ENCODE measurements at regions not wholly inside any gene's neighbourhood (a gene's known extent, or its start where the extent isn't known, plus 50 kb on each side); places are given as distances from the start of the nearest gene placed in this dataset.
A peak's percentile ranks its signal among the peaks of the same experiment; 100 is the strongest.

DNA sequence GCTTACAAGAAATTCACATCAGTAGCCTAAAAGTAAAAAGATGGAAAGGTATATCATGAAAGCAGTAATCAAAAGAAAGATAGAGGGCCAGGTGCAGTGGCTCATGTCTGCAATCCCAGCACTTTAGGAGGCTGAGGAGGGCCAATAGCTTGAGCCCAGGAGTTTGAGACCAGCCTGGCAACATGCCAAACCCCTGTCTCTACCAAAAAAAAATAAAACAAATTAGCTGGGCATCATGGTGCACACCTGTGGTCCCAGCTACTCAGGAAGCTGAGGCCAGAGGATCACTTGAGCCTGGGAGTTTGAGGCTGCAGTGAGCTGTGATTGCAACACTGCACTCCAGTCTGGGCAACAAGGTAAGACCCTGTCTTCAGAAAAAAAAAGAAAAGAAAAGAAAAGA lies 55.5 kb downstream of the GSPT2 start:
- DNase-seq (ENCODE audit: extremely low read depth, low read depth) = no peak
- TF ChIP-seq, protein P1, sequence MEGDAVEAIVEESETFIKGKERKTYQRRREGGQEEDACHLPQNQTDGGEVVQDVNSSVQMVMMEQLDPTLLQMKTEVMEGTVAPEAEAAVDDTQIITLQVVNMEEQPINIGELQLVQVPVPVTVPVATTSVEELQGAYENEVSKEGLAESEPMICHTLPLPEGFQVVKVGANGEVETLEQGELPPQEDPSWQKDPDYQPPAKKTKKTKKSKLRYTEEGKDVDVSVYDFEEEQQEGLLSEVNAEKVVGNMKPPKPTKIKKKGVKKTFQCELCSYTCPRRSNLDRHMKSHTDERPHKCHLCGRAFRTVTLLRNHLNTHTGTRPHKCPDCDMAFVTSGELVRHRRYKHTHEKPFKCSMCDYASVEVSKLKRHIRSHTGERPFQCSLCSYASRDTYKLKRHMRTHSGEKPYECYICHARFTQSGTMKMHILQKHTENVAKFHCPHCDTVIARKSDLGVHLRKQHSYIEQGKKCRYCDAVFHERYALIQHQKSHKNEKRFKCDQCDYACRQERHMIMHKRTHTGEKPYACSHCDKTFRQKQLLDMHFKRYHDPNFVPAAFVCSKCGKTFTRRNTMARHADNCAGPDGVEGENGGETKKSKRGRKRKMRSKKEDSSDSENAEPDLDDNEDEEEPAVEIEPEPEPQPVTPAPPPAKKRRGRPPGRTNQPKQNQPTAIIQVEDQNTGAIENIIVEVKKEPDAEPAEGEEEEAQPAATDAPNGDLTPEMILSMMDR (IDR thresholded peaks at IDR 0.05; ENCODE audit: low read depth, low read length) = no peak

DNA sequence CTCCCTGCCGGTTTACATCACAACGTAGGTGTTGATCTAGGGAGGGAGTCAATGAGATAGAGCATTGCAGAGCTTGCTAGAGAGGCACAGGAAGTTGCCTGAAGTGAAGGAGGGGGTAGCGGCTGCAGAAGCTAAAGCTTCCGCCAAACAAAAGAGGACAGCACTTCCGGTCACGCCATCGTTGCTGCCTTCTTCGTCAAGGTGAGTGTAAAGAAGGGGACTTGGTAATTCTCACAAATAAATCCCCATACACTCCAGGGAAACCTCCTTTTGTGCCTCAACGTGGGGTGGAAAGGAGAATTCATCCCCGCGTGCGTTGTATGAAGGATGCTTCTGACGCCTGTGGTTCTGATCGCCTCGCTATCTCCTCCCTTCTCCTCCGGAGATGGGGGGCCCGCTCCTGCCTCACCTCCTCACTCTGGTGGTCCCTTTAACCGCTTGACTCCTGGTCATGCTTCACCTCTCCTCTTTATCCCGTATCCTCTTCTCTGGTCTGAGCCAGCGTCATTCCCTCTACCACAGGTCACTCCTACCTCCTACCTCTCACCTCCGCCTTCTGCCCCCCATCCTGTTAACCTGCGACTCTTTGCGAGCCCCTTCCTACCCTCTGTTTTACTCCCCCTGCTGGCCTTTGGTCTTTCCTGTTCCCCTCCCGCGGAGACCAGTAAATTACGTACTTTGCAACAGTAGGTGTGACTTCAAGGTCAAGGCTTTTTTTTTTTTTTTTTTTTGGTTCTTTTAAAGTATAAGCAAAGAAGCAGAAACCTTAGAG lies 59.9 kb downstream of the GSPT2 start:
- TF ChIP-seq, protein P1 (IDR thresholded peaks at IDR 0.05; ENCODE audit: low read depth, low read length) = no peak; the same call in none of the 2 replicates
- DNase-seq (ENCODE audit: extremely low read depth, low read depth) = peak; percentile 8

DNA sequence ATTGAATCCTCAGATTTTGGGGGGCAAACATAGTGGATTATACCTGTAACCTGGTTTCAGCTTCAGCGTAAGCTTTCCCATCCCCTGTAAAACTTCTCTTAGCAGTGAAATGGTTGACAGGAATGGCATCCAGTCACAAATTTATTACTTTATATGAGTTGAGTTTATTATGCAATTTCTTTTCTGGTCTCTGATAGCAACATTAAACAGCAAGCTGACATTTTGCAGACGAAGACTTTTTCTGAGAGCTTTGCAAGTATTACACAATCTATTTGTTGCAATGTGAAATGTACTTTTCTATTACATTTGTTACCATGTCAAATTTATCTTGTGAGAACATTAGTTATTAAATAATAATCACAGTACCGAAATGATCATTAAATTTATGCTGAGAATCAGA lies 60.6 kb downstream of the GSPT2 start:
- TF ChIP-seq, protein P1 (IDR thresholded peaks at IDR 0.05; ENCODE audit: low read depth, low read length) = no peak
- no peak for DNase-seq (ENCODE audit: extremely low read depth, low read depth)

DNA sequence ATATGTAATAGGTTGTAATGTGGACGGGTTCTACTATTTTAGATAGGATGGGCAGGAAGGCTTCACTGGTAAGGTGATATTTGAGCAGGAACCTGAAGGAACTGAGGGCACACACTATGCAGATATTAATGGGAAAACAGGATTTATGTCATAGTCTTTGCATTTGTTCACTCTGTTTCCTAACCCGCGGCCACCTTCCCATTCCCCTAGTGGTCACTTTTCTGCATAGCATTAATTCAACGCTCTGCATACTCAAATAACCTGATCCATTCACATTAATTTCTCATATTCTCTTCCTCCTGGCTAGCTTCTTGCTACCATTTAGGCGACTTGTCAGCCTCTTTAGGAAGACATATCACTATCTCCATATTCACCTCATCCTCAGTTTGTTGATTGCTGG lies 61.5 kb downstream of the GSPT2 start:
- no peak for DNase-seq (ENCODE audit: extremely low read depth, low read depth)
- TF ChIP-seq, protein P1 (IDR thresholded peaks at IDR 0.05; ENCODE audit: low read depth, low read length) = no peak; the same call in 1 of the 2 replicates

DNA sequence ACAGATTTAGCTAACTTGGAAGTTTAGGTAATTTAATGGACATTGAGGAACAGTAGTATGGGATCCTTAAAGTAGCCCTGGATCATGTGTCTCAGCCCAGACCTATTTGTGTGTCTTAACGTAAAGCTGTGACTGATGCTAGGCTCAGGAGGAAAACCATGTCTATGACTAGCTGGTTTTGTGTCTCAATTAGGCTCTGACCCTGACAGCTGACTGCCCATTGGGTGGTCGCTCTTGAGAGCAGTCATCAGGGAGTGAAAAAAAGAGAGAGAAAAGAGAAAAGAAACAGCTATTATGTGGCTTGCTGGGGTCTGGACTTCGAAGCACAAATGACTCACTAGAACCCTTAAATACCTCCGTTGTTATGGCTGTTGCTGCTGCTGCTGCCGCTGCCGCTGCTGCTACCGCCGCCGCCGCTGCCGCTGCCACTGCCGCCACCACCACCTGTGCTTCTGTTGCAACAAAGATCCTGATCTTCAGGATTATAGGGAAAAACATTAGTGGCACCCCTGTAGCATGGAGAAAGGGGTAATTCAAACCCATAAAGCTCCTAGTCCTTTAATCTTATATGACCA lies 70.7 kb downstream of the GSPT2 start:
- no peak for DNase-seq (ENCODE audit: extremely low read depth, low read depth)
- TF ChIP-seq, protein P1 (IDR thresholded peaks at IDR 0.05; ENCODE audit: low read depth, low read length) = no peak

DNA sequence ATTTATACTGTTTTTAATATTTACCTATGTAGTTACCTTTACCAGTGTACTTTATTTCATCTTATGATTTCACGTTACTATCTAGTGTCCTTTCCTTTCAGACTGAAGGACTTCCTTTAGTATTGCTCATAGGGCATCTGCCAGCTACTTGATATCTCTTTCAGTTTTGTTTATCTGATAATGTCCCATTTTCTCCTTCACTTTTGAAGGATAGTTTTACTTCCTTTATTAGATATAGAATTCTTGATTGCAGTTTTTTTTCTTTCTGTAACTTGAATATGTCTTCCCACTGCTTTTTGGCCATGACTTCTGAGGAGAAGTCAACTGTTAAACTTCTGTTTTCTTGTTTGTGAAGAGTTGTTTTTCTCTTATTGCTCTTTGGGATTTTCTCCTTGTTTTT lies 69.4 kb upstream of the MAGED1 start:
- DNase-seq (ENCODE audit: extremely low read depth, low read depth) = no peak
- TF ChIP-seq, protein P1 (IDR thresholded peaks at IDR 0.05; ENCODE audit: low read depth, low read length) = no peak

DNA sequence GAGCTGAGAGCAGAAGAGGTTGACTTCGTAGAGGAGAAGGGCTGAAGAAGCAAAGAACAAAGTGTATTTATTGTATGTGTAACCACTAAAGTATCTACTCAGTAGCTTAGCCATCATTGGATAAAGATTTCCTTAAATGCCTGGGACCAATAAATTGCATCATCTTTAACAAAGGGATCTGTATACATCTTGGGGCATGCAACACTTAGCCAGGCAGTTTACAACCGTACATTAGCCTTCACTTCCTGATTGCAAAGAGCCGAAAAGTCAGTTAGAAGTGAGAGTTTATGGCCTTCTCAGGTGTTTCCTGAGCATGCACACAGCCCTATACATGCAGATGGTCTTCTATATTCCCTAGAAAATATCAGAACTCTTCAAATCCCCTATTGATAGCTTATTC lies 68.0 kb upstream of the MAGED1 start:
- no peak for DNase-seq (ENCODE audit: extremely low read depth, low read depth)
- TF ChIP-seq, protein P1 (IDR thresholded peaks at IDR 0.05; ENCODE audit: low read depth, low read length) = no peak

Measured in AG09319 (cell line).